Midbrain (tissue), 1 donor: ENCODE measurements at regions not wholly inside any gene's neighbourhood (a gene's known extent, or its start where the extent isn't known, plus 50 kb on each side); places are given as distances from the start of the nearest gene placed in this dataset.

Source experiments
- DNase-seq: peaks from one replicate; lab custom pipeline; 2025; lab: John Stamatoyannopoulos, UW

DNA sequence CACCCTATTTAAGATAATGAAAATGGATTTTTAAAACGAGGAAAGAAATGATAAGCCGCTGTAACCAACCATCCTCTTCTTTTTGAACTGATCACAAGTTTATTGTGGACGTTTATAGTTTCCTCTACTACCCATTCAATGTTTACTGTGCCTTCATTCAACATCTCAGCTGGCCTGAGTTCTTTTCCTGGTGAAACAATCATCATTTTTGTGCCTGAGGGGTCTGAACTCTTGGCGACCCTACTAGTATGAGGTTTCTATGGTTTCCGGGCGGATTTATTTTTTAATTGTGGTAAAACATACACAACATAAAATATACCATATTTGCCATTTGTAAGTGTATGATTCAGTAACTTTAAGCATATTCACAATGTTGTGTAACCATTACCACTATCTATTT, 100.7 kb downstream of the SPRY1 start:
- DNase-seq, result no peak

DNA sequence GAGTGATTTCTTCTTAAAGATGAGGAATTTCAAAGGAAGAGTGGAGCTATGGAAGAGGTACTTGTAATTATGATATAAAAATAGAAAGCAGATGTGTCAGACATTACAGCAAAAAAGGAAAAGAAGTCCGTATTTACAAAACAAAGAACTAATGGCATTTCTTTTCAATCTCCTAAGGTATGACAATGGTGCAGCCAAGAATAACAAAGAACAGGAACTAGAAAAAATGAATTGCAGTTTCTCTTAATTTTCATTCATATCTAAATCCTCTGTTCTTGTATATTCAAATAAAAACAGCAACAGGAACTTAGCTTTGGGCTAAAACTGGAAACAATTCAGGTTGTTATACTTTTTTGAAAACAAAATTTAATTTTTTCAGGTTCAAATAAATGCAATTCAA, 105.1 kb downstream of the SPRY1 start:
- DNase-seq, result no peak

DNA sequence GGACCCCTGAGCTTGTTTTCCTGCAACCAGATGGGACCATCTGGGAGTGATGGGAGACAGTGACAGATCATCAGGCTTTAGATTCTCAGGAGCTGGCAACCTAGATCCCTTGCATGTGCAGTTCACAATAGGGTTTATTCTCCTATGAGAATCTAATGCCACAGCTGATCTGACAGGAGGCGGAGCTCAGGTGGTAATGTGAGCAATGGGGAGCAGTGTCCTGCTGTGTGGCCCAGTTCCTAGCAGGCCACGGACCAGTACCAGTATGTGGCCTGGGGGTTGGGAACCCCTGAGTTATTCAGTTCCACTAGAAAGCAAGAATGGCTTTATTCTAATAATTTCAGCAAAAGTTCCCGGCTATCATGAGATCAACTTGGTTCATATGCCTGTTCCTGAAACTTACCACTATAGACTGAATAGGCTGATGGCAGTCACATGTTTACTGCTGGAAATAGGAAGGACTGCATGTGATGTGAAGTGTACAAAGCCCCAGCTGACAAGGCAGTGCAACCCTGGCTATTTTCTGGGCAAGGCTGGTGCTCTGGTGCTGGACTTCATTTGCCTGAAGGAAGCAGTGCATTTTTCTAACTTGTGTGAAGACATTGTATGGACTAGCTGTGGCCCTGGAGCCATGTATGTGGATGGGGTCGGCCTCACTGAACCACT, 107.2 kb downstream of the SPRY1 start:
- DNase-seq, result peak; percentile 13

DNA sequence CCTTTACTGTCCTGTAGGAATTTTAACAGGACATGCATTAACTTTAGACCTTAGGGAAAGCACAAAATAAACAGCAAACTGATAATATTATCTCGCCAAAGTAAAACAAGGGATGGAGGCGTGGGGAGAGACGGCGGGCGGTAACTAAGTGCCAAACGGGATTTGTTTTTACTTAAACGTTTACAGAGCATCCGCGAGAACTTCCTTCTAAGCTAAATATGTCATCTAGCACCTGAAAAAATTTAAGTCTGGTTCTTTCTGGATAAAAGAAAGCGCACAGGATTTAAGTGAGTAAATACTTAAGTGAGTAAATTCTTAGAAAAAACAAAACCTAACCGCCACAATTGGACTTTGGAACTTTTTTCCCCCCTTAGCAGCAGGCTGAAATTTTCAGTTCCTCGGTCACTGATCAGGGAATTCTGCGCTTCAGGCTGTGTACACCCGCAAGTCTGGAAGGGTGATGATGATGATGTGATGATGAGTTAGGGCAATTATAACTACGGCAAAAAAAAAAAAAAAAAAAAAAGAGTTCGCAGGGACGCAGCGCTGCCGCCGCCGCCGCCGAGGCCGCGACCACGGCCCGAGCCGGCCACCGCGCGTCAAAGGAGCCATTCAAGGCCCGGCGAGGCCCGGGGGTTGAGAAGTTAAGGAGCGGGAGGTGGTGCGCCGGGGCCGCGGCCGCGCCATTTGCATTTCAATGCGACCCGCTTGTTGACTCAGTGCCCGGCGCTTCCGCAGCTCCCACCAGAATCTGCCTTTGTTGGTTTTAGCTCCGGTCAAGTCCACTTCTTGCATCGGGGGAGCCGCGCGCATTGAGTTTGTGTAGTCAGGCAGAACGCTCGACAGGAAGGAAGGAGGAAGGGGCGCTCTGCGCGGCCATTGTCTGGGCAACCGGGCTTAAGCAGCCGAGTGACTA, 108.8 kb downstream of the SPRY1 start:
- DNase-seq, result peak; percentile 61

DNA sequence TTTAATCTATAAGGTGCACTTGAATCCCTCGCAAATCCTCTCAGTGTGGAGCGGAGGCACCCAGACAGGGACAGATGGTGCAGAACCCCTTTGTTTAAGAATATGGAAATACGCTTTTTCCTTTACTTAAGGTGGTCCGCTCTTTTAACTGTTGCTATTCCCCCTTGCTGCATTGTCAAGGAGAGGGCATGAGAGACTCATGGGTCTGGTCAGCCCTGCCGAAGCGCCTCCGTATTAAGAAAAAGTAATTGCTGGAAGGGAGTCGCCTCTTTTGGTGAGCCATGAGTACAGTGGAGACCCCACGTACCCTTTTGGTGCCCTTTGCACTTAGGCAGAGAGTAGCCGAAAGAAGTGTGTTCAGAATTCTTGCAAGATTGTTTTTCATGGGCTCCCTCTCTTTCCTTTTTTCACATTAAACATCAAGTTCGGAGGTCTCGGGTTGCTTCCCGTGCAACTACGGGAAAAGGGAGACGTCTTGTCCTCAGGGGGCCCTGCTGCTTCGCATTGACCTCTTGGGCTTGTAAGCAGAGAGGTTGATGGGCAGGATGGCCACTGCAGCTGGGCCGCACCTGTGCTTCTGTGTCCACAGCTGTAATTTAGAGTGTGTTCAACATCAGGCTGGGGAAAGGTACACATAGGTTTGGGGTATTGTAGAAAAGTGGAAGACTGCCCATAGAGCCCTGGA, 109.6 kb downstream of the SPRY1 start:
- no peak for DNase-seq

DNA sequence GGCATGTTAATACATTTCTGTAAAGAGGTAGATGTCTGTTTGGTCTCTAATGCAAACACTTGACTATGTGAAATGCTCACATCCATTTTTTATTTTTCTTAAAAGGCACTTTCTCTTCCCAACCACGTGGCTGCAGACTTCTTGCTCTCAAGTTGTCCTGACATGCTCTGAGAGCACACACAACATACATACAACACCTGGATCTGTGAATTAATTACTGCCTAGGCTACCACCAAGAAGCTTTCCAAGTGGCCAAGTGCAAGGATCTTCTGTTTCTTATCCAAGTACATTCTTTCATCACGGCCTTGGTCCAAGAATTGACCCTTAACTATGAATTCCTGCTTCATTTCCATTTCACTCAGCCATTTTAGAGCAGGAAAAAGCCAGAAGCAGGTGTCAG, 110.8 kb downstream of the SPRY1 start:
- DNase-seq, result no peak

DNA sequence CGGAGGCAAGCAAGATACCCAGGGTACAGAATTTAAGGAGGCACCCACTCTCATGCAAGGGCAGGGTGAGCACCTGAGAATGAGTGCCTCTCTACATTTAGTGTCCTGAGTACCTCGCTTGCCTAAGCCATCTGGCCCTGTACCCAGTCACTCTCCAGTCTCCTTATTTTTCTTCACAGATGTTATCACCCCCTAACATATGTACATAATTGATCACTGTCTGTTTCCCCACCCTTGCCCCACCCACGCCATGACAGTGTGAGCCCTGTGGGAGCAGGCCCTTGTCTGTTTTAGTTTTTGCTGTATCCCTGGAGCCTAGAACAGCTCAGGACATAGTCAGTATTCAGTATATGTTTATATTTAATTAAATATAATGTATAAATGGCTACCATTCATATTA, 113.6 kb downstream of the SPRY1 start:
- DNase-seq, result no peak

DNA sequence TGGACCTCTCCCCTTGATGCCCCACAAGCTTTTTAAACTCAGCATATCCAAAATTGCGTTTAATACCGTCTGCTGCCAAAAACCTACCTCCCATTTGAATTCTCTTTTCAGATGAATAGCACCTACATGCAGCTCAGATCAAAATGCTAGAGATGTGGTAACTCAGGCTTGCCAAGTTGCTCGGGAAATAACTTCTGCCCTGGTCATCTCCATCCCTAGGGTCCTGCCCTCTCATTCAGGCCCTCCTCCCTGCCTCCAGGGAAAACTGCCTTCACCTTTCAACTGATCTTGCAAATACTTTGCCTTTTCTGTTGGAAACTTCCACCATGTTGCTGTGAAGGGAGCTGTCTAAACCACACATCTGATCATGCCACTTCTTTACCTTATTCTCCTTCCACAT, 114.1 kb downstream of the SPRY1 start:
- DNase-seq, result no peak

DNA sequence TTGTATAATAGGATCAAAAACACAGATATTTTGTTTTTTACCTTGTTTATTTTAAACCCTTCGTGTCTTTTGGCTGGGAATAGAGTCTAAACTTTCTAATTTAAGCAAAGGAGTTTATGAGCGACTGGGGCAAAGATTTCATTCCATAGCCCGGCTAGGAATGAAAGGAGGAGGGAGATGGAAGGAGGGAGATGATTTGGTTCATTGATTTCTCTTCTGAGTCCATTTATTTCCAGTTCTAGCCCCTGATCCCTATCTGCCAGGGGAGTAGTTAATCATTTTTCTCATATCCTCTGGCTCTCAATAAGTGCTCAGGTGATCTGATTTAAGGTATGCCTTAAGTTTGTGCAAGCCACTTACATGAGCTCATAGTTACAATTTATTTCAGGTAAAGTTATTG, 120.0 kb downstream of the SPRY1 start:
- no peak for DNase-seq

DNA sequence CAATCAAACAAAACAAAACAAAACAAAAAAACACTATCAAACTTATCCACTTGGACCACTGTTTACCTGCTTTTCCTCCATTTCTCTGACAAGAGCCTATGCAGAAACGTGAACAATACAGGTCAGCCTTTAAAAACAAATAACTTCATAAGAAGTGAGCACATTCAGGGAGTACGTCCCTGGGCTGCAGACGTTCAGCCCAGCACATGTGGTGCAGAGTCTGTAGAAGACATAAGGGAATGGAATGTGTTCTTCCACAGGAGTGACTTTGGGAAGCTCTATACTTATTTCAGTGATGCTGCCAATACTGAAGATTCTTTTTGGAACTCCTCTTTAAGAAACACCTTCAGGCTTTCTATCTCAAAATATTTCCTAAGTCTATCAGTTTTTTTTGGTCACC, 120.6 kb downstream of the SPRY1 start:
- no peak for DNase-seq

DNA sequence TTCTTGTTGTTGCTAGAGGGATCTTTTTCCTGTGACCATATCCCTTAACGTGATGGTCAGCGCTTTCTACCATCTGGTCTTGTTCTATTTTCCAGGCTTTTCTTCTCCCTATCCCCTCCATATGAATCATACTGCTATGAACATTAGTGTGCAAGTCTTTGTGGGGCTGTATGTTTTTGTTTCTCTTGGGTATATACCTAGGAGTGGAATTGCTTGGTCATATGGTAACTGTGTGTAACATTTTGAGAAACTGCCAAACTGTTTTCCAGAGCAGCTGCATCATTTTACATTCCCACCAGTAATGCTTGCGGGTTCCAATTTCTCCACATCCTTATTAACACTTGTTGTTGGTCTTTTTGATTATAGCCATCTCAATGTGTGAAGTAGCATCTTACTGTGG, 121.4 kb downstream of the SPRY1 start:
- no peak for DNase-seq

DNA sequence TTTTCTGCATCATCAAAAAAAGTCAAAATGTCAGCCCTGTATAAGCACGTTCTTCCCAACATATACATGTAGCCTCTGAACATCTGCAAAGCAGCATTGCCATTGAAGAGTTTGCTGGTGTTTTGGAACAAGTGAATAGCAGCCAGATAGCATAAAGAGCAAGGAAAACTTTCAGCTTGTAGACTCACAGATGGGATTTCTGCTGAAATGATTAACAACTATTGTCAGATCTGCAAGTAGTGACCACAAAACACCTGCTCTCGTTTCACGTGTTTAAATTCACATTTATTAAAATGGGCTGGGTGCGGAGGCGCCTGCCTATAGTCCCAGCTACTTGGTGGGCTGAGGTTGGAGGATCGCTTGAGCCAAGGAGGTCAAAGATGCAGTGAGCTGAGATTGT, 123.7 kb downstream of the SPRY1 start:
- no peak for DNase-seq

DNA sequence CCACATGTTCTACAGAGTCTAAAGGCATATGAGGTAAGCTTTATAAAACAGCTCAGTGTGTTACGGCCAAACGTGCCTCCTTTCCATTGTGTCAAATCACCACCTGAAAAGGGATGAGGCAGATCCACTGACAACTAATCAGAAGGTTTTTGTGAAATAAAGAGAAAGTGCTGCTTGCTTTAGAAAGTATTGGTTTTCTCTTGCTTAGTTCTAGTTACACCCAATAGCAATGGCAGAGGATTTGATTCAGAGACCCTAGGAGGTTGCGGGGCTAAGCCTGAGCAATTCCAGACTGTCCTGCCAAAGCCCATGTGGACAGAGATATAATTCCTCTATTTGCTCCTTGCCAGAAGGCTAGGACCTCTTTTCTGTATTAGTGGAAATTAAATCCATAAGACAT, 125.5 kb downstream of the SPRY1 start:
- DNase-seq, result no peak

DNA sequence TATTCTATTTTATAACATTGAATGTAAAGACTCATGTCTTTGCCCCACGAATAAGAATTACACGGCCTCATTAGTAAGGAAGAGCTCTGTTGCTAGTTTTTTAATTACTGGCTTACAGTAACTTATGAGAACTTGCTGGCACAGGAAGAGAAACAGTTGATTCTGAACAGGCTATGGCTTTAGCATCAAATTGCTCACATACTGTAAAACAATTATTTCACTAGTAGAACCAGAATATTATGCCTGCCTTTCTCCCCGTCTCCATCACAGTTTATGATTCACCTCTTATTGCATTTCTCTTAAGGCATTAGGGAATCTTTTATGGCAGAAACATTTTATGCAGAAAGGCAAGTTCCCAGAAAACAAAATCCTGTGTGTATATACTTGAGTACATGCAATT, 126.1 kb downstream of the SPRY1 start:
- DNase-seq, result no peak

DNA sequence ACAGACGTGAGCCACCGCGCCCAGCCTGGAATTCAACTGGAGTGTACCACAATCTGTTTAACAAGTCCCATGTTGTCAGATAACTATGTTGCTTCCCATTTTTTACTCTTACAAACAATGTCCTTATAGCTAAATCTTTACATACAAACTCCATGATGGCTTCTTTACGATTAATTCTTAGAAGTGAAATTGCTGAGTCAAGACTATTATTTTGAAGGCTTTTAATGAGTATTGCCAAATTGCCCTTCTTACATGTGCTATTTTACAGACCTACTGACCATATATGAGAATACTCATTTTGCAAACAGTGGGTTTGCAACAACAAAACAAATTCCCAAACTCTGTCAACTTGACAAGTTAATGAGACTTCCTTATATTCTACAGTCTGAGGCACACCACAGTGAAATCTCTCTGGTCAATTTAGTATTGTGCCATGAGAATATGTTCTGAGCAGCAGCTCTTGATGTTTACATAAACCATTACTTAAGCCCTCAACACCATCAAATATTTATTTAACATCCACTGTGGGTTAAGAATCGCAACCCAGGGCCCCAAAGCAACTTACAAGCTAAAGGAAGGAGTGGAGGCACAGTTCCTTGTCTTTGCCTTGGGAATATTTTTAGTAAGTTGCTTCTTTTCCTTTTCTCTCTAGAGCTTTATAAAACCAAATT, 128.5 kb downstream of the SPRY1 start:
- DNase-seq, result no peak

DNA sequence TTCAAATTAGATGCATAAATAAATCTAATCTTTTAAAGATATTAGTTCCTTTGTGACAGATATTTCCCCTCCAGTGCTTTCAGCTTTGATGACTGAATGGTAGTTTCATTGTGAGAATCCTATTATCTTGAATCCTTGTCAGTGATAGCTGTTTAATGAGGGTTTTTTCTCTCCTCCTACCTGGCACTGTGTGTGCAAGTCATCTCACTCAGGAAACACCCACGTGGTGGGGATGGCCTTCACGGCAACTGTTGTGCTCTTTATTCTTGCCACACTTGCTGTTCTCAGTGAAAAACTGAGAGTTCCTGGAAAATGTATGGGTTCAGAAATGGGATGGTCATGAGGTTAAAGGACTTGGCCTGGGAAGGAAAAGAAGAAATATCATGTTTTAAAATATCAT, 129.9 kb downstream of the SPRY1 start:
- DNase-seq, result no peak

DNA sequence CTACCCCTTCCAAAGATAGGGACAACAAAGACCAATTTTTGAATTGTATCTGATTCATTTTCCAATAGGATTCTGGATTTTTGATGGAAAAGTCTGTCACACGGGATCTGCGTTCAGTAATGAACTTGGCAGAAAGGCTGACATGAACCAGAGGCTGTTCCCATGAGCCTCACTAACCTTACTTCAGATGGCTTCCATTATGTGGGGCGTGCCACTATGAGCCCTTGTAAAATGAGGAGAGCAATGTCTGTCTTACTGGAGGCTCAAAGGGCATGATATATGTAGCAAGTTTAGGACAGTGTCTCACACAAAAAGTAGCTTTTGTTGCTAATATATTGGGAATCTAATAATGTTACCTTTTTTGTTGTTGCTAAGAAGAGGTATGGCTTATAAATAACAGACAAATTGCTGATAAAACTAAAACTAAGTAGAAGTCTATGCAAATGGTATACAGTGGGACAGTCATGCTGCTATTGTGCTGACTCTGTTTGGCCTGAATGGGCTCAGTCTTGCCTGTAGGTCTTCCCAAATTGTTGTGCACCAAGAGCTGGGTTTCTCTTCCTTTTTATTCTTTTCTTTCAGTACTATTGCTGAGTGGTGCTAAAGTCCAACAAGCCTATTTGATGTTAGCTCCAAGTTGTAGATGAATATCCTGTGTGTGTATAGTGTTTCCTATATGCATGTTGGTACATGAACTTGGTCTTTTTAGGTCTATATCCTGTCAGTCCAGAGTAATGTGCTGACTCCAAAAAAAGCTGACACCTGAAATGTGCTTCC, 132.1 kb downstream of the SPRY1 start:
- DNase-seq, result no peak

DNA sequence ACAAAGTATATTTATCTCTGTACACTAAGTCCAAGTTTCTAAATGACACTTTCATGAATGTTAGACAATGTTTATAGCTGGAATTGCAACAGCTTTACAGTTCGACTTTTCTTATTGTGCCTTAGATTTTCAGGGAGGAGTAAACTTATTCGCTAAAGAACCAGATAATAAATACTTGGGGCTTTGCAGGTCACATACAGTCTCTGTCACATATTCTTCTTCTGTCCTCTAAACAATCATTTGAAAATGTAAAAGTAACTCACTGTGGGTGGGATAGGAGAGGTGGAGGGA, 132.6 kb downstream of the SPRY1 start:
- DNase-seq, result no peak

DNA sequence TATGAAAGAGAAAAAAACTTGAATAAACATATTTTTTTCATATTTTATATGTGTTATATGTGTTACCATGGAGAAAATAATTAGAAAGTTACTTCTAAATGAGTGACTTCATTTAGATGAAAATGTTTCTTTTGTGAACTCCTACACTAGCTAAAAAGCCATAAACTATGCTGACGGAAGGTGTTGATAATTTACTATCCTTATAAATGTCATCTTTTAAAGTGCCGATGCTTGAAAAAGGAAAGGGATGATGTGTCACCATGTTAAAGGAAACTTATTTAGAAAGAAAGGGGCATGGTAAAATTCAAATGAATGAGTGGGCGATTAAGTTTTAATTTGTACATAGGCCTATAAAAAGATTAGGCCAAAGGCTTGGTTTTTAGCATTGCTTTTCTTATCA, 133.8 kb downstream of the SPRY1 start:
- DNase-seq, result no peak

DNA sequence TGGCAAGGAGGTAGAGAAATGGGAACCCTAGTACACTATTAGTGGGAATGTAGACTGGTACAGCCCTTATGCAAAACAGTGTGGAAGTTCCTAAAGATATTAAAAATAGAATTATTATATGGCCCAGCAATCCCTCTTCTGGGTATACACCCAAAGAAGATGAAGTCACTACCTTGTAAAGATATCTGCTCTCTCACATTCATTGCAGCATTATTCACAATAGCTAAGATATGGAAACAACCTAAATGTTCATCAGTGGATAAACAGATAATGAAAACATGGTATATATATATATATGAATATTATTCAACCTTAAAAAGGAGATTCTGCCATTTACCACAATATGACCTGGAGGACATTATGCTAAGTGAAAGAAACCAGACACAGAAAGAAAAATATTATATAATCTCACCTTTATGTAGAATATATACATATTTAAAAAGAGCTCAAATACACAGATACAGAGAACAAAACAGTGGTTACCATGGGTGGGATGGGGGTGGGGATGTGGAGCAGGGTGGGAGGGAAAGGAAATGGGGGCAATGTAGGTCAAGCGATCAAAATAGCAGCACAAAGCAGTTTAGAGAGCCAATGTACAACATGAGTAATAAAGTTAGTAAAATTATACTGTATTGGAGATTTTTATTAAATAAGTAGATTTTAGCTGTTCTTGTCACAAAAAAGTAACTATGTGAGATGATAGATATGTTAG, 138.6 kb downstream of the SPRY1 start:
- DNase-seq, result no peak

DNA sequence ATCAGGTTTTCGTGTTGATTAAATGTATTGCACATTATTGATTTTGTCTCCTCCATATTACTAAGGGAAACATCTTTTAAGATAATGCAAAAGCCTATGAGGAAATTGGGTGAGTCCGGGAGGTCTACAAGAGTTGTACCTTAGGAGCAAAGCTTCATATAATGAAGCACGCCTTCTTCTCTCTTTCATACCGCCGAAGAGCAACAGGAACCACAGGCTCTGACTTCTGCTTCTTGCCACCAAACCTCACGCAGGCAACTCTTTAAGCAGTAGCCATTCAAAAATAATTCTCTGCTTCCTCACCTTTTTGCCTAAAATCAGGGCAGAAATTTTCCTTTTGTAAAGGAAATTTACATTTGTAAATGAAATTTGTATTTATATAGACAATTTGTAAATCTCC, 139.6 kb downstream of the SPRY1 start:
- DNase-seq, result no peak
